Cardiac fibroblast (primary cell): ENCODE measurements at regions not wholly inside any gene's neighbourhood (a gene's known extent, or its start where the extent isn't known, plus 50 kb on each side); places are given as distances from the start of the nearest gene placed in this dataset.

Experiments
- DNase-seq, 2 donors: peaks; one replicate each; pipeline versions ENCODE4 v3.0.0 to v3.0.0-alpha.2; 2010; ENCODE audit warnings: low read depth in 2 of 2
- H3K4me3 ChIP-seq, 2 donors: replicated peaks in 1 of 2; 1 replicate in 1 of 2; 2 replicates in 1 of 2; pipeline ENCODE4 v1.5.1; 2011; ENCODE audit warnings: low read depth in 2 of 2, low read length in 2 of 2, mild to moderate bottlenecking in 2 of 2, moderate library complexity in 1 of 2
- TF ChIP-seq, protein P1 (sequence below): IDR thresholded peaks from one replicate; pipeline ENCODE4 v1.5.1; 2011; ENCODE audit warnings: low read depth, mild to moderate bottlenecking, low read length, inconsistent platforms

DNA sequence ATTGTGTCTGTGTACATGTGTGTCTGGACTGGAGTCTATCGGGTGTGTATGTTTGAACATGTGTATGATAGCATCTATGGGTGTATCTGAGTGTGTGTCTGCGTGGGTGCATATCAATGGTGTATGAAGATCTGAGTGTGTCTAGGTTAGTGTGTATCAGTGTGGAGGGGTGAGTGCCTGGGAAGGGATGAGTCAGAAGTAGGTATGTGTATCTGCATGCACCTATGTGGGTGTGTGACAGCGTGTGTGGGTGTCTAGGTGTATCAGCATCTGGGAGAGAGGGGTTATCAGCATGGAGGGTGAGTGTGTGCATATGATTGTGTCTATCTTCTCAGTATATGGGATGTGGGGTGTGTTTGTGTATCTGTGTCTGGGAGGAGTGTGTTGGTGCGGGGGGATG is 58.2 kb upstream of the LHX1 start:
- TF ChIP-seq, protein P1, sequence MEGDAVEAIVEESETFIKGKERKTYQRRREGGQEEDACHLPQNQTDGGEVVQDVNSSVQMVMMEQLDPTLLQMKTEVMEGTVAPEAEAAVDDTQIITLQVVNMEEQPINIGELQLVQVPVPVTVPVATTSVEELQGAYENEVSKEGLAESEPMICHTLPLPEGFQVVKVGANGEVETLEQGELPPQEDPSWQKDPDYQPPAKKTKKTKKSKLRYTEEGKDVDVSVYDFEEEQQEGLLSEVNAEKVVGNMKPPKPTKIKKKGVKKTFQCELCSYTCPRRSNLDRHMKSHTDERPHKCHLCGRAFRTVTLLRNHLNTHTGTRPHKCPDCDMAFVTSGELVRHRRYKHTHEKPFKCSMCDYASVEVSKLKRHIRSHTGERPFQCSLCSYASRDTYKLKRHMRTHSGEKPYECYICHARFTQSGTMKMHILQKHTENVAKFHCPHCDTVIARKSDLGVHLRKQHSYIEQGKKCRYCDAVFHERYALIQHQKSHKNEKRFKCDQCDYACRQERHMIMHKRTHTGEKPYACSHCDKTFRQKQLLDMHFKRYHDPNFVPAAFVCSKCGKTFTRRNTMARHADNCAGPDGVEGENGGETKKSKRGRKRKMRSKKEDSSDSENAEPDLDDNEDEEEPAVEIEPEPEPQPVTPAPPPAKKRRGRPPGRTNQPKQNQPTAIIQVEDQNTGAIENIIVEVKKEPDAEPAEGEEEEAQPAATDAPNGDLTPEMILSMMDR, result no peak
- H3K4me3 ChIP-seq, result no peak overlapping the region
- no peak for DNase-seq

DNA sequence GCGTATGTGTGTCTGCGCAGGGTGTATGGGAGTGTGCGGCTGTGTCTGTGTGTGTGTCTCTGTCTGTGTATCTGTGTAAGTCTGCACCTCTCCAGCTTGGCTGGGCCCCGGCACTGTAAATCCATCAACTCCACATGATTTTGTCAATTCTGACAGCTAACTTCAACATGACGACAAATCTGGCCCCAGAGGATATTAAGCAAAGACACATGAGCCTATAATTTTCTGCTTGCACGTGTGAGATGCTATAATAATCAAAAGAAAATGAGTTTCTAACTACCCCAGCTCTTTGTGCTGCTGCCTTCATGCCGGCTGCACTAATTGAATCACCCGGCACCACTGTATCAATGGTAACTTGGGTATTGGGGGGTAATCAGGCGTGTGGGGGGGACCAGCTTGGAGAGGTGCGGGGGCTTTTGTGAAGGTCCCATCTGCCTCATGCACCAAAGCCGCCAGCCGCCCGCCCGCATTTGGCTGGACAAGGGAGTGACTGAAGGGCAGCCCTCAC is 57.6 kb upstream of the LHX1 start:
- TF ChIP-seq, protein P1, result no peak
- DNase-seq, result no peak
- no peak overlapping the region for H3K4me3 ChIP-seq

DNA sequence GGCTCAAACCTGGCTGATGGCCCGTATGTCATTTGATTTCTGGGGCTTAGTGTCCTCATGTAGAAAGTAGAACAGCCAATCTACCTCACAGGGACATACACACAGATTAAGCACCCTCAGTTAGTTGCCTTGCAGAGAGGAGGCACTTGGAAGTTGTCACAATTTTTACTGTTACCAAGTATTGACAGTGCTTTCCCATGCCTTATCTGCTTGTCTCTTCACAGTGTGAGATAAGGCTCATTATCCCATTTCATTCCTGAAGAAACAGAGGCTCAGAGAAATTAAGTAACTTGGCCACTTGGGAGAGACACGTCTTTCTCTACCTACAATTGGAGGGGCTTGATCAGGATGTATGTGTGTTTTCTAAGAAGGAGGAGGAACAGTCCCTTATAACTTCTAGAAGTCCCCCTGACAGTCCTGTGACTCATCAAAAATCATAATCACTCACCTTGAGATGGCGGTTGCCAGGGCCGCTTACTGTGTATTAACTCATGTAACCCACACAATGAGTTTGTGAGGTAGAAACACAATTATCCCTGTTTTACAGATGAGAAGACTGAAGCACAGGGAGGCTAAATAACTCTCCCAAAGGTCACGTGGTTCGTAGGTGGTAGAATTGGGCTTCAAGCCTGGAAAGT is 56.9 kb upstream of the LHX1 start:
- TF ChIP-seq, protein P1, result no peak
- DNase-seq, result no peak
- no peak overlapping the region for H3K4me3 ChIP-seq

DNA sequence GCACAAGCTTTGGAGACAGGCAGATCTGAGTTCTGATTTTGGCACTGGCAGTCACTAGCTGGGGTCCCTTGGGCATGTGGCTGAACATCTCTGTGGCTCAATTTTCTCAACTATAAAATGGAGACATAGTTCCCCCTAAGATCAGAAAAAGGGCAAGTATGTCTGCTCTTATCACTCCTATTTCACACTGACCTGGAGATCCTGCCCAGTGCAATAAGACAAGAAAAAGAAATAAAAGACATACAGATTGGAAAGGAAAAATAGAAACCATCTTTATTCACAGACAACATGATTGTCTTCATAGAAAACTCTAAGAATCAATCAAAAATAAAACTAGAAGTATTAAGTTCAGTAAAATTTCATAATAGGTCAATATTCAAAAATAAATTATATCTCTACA is 56.0 kb upstream of the LHX1 start:
- DNase-seq, result no peak
- TF ChIP-seq, protein P1, result no peak
- no peak overlapping the region for H3K4me3 ChIP-seq

DNA sequence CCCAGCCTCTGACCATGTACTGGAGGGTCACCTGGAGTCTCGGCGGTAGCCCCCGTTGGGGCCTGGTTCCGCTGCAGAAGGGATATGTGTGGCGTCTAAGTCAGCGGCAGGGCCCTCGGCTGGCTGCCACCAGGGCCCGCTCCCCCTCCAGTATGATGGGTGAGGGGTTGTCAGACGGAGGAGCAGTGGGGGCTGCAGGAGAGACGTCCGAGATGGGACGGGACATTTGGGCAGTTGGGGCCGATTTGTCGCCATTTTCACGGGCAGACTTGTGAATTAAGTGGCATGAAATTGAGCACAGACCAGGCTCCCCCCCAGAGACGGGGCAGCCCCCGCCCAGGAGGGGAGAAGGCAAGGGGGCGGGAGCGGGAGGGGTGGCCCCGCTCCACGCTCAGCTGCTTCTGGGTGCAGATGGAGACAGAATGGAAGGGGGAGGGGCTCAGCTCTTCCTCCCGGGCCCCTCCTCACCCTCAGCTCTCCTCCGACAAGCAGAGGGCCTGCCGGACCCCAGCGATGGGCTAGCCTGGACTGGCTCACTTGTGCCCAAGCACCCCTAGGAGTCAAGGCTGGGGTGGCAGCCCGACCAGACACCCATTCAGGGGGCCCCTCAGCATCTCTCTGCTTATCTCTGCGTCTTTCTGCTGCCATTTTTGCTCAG is 52.7 kb upstream of the LHX1 start:
- TF ChIP-seq, protein P1, result no peak
- no peak for DNase-seq
- H3K4me3 ChIP-seq, result no peak overlapping the region

DNA sequence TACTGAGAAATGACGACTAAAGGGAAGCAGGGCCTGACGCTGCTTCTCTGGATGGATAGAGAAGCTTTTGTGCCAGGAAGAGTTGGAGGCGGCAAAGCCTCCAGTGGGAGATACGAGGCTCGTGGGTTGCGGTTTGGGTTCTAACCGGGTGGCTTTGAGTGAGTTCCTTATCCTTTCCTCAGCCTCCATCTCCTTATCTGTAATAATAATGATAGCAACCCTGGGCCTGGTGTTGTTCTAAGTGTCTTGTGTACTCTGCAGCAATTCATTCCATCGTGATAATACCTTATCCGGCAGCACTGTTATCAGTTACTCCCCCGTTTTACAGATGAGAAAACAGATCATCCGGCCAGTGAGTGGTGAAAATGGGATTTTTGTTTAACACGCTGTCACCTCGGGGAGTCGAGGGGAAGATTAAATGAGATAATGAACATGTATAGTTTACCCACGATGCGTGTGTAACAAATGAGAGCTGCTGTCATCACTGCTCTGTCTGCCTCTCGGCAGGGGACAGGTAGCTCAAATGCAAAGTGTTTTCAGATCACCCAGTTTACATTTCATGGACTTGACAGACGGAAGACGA is 52.0 kb upstream of the LHX1 start:
- DNase-seq, result peak in 1 of 2 donors; percentile 42
- TF ChIP-seq, protein P1, result no peak
- no peak overlapping the region for H3K4me3 ChIP-seq
